VCaP (cell line): ENCODE measurements at regions not wholly inside any gene's neighbourhood (a gene's known extent, or its start where the extent isn't known, plus 50 kb on each side); places are given as distances from the start of the nearest gene placed in this dataset.

ENCODE experiments used
- H3K27ac ChIP-seq: fragments of 450-650 bp; 2 replicates; pipeline ENCODE4 v1.5.1; 2017
- TF ChIP-seq, protein P1 (sequence below): fragments of 450-650 bp; conservative IDR thresholded peaks from 2 replicates; pipeline ENCODE4 v1.5.1; 2017; ENCODE audit warnings: mild to moderate bottlenecking, moderate library complexity

DNA sequence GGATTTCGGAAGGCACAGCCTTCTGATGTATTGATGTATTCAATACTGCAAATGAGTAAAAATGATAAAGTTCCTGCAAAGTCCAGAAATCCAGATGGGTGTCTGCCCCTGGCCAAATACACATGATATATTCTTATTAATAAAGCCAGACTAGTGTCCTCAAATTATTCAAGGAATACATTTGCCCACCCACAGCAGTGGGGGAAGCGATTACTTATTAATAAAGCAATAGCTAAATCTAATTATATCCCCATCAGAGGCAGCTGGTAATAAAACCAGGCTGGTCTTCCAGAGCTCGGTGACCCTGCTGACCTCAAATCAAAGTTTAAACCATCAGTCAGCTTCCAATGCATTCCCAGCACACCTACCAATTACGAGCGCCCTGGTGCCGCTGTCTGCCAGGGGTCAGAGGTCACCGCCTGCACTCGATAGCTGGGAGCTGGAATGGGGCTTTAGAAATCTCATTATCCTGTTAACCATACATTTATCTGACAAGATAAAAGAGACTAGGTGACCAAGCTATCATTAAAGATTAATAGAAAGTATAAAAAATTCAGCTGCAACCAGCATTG lies 330.3 kb downstream of the UACA start:
- H3K27ac ChIP-seq, result no peak overlapping the region
- TF ChIP-seq, protein P1, sequence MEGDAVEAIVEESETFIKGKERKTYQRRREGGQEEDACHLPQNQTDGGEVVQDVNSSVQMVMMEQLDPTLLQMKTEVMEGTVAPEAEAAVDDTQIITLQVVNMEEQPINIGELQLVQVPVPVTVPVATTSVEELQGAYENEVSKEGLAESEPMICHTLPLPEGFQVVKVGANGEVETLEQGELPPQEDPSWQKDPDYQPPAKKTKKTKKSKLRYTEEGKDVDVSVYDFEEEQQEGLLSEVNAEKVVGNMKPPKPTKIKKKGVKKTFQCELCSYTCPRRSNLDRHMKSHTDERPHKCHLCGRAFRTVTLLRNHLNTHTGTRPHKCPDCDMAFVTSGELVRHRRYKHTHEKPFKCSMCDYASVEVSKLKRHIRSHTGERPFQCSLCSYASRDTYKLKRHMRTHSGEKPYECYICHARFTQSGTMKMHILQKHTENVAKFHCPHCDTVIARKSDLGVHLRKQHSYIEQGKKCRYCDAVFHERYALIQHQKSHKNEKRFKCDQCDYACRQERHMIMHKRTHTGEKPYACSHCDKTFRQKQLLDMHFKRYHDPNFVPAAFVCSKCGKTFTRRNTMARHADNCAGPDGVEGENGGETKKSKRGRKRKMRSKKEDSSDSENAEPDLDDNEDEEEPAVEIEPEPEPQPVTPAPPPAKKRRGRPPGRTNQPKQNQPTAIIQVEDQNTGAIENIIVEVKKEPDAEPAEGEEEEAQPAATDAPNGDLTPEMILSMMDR, result no peak

DNA sequence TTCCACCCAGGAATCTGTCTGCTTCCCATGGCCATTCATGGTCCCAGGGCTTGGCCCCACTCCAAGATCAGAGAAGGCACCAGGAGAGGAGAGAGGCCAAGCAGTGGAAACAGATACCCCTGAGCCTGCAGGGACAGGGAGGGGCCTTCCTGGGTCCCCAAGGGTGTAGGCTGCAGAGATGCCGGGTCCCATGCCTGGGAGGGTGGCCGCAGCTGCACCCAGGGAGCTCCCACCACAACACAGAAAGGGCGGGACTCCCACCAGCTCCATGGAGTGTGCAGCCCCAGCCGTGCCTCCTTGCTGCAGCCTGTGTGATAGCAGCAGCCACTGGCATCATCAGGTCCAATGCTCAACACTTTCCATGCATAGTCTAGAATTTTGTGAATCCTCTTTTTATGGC lies 331.5 kb downstream of the UACA start:
- no peak overlapping the region for H3K27ac ChIP-seq
- TF ChIP-seq, protein P1, result no peak

DNA sequence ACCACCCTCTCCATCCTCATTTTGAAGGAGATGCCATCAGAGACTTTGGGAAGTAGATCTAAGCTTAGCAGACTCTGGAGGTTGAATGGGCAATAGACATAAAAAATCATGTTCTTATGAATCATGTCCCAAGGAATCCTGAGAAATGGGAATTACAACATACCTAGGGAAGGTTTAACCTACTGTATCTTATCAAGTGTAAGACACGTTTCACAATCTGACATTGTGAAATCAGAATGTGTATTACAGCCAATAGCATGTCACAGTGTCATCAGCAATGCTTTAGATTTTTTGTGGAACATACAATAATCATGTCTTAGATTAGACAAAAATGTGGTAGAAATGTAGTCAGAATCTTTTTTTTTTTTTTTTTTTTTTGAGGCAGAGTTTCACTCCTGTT lies 332.4 kb upstream of the TLE3 start:
- H3K27ac ChIP-seq, result no peak overlapping the region

DNA sequence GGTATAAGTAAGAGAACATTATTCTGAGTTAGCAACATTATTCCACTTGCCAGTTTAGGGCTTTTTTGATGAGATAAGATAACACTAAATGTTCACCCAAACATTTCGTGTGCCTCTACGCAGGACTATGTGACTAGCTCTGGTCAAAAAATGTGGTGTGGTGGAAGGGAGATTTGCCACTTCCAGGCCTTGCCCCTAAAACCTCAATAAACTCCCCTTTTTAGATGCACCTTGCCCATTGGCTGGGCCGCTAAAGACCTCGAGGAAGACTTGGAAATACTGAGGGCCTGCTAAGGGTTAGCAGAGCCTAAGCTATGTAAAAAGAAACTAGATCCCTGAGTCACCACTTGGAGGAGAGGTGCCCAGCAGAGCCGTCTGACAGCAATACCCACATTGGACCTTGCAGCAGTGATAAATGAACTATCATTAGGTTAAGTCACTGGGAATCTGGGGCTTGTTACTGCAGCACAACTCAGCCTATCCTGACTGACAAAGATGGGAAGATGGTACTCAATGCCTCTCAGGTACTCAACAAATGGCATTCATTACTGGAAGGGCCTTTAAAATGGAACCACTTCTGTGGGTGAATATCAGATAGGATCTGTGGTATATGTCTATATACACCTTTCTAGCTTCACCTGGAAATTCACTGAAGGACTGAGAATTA lies 331.5 kb upstream of the TLE3 start:
- TF ChIP-seq, protein P1, result no peak
- no peak overlapping the region for H3K27ac ChIP-seq

More for the DNA sequence above, 332.4 kb upstream of the TLE3 start:
- TF ChIP-seq, protein P1, result no peak

DNA sequence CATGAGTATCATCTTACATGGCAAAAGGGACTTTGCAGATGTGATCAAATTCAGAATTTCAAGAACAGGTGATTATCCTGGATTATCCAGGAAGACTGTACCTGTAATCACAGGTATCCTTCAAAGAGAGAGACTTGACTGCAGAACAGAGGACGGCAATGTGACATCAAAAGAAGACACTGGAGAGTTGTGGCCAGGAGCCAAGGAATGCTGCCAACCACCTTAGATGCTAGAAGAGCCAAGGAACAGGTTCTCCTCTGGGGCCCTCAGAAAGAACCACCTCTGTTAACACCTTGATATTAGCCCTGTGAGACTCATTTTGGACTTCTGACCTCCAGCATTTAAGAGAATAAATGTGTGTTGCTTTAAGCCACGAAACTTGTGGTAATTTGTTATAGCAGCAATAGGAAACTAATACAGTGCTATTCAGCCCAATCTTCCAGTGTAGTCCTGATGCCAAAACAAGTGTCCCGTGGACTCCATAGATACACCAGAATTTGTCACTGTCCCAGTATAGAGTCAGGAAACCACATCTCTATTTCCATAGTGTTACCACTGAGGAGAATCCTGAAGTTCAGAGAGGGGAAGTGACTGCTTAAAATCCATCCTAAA lies 330.6 kb upstream of the TLE3 start:
- H3K27ac ChIP-seq, result no peak overlapping the region
- TF ChIP-seq, protein P1, result no peak

DNA sequence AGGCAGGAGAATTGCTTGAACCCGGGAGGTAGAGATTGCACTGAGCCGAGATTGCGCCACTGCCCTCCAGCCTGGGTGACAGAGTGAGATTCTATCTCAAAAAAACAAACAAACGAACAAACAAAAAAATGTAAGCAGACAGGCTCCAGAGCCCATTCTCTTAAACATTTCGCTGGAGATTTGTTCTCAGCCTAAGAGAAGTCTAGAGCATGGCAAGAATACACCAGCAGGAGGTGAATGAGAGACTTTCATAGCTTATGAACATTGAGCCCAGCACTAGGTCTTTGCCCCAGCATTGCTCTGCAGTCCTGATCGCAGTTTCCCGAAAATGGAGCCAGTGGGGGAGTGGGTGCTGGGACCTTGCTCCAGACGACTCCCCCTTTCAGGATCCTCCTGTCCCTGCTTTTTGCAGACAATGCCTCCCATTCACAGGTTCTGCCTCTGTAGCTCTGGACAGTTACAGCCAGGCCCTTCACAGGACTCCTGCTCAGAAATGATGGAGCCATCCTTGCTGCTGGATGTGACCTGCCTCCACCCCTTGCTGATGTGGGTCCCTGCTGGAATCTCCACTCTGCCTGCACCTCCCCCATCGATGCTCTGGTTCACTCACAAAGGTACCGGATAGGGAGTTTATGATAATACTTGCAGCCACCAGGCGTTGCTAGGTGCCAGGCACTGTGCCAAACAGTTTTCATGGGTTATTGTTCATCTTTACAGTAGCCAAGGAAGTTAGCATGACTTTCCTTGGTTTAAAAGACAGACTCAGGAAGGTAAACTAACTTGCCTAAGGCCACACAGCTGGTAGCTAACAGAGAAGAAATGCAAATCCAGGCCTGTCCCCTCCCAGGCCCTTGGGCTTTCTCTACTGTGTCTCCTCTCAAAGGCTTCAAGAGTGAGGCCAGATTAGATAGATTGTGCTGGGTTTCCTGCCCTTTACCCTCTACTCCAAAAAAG lies 329.7 kb upstream of the TLE3 start:
- no peak overlapping the region for H3K27ac ChIP-seq
- TF ChIP-seq, protein P1, result peak; percentile 15; the same call in 1 of the 2 replicates
